BJ (cell line): ENCODE measurements at regions not wholly inside any gene's neighbourhood (a gene's known extent, or its start where the extent isn't known, plus 50 kb on each side); places are given as distances from the start of the nearest gene placed in this dataset.

Experiments used
- CTCF ChIA-PET: fragments of 350-600 bp; formaldehyde crosslinking; extraction: SDS; loops from one replicate; lab custom pipeline; 2021; ENCODE audit warnings: antibody characterized with exemption, inconsistent platforms; lab: Yijun Ruan, JAX
- POLR2A ChIA-PET: fragments of 300-600 bp; sonication (Branson Sonifier 250); formaldehyde crosslinking; extraction: SDS; loops from one replicate; lab custom pipeline; 2021; ENCODE audit warnings: antibody characterized with exemption; lab: Charles Lee
- DNase-seq: peaks from one replicate; pipeline ENCODE4 v3.0.0-alpha.2; 2011; ENCODE audit warnings: low read depth
- H3K27me3 ChIP-seq: 2 replicates; pipeline ENCODE4 v1.6.0; 2011; ENCODE audit warnings: low read length; ENCODE audit not compliant: control insufficient read depth, insufficient read depth
- H3K36me3 ChIP-seq: 2 replicates; pipeline ENCODE4 v1.5.1; 2011; ENCODE audit warnings: low read length; ENCODE audit not compliant: control insufficient read depth, insufficient read depth
- H3K4me3 ChIP-seq: 2 replicates; pipeline ENCODE4 v1.5.1; 2011; ENCODE audit warnings: low read depth, mild to moderate bottlenecking, control low read depth, low read length
- TF ChIP-seq, protein P1 (sequence below): IDR thresholded peaks from 2 replicates; pipeline ENCODE4 v1.5.1; 2011; ENCODE audit warnings: low read depth, mild to moderate bottlenecking, control low read depth, inconsistent platforms, low read length, moderate library complexity; ENCODE audit not compliant: insufficient read depth

DNA sequence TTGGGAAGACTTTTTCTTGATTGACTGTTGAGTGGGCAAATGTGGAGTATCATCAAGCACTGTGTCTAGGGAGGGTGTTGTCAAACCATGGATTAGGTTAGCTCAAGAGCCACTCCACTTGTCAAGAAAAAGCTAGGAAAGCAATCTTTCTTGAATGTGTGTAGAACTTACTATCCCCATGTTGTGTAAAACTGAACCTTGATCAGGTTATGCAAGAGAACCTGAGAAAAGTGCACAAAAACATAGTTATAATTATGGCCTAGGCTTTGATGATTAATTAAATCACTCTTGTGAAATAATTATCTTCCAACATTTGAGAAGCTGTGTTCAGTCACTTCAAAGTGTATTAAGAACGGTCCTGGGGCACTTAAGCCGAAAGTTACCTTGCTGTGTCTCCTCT, 238.2 kb upstream of the OBI1 start:
- no peak for DNase-seq
- TF ChIP-seq, protein P1, sequence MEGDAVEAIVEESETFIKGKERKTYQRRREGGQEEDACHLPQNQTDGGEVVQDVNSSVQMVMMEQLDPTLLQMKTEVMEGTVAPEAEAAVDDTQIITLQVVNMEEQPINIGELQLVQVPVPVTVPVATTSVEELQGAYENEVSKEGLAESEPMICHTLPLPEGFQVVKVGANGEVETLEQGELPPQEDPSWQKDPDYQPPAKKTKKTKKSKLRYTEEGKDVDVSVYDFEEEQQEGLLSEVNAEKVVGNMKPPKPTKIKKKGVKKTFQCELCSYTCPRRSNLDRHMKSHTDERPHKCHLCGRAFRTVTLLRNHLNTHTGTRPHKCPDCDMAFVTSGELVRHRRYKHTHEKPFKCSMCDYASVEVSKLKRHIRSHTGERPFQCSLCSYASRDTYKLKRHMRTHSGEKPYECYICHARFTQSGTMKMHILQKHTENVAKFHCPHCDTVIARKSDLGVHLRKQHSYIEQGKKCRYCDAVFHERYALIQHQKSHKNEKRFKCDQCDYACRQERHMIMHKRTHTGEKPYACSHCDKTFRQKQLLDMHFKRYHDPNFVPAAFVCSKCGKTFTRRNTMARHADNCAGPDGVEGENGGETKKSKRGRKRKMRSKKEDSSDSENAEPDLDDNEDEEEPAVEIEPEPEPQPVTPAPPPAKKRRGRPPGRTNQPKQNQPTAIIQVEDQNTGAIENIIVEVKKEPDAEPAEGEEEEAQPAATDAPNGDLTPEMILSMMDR: no peak
- Histone ChIP-seq H3K4me3 (no peak overlapping the region), H3K36me3 (no peaks in the 10 kb centered on the region), H3K27me3 (no peaks in the 10 kb centered on the region)
- POLR2A ChIA-PET: no interaction called here
- CTCF ChIA-PET: no interaction called here

DNA sequence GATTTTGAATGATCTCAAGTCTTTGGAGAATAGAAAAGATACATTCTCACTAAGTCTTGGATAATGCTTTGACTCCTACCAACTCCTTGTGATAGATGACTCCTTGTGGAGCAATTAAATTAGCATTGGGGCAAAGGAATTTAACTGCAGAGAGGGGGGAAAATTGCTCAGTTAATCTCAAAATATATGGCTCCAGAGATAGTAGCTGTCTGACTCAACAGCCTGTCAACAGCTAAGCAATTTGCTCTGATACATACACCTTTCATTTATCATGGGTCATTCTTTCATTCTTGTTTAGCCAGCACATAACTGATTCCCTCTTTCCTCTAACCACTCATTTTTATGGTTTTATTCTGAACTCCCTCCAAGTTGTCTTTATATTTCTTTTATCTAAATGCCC, 225.6 kb upstream of the OBI1 start:
- POLR2A ChIA-PET: no interaction called here
- no peaks in the 10 kb centered on the region for H3K27me3 ChIP-seq
- H3K4me3 ChIP-seq: no peak overlapping the region
- TF ChIP-seq, protein P1: no peak
- CTCF ChIA-PET: no interaction called here
- no peaks in the 10 kb centered on the region for H3K36me3 ChIP-seq
- DNase-seq: no peak

DNA sequence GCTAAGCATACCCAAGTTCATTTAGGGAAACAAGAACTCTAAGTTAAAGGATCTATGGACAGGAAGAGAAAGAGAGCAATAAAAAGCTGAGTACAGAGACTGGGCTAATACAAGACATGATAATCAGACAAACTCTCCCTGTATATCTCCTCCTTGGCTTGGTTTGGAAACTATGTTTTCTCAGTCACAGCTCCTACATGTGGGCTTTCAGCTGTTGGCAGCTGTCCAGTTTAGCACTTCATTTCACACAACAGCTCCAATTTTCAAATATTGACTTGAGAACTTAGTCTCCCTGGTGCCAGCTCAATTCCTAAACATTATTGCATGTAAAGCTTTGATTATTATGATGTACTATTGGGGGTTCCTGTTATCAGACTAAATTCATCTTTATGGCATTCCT, 222.8 kb upstream of the OBI1 start:
- no peak overlapping the region for H3K4me3 ChIP-seq
- DNase-seq: no peak
- ChIA-PET CTCF (no interaction called here), POLR2A (no interaction called here)
- no peaks in the 10 kb centered on the region for H3K36me3 ChIP-seq
- no peaks in the 10 kb centered on the region for H3K27me3 ChIP-seq
- TF ChIP-seq, protein P1: no peak

DNA sequence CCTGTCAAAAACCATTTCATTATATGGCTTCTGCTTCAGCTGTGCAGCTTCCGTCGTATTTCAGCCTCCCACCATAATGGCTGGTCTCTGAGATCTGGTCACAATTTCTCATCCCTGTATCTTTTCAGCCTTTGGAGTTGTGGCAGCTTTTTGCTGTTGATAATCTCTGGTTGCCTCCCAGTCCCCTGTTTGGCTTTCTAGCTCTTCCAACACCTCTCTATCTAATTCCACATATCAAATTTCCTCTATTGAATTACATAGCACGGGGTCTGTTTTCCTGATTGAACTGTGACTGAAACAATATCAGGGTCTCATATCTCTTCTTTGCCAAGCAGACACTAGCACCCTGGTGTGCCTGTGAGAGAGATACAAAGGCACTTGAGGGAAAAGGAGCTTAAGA, 222.1 kb upstream of the OBI1 start:
- no peak for DNase-seq
- H3K36me3 ChIP-seq: no peaks in the 10 kb centered on the region
- ChIA-PET POLR2A (no interaction called here), CTCF (no interaction called here)
- H3K4me3 ChIP-seq: no peak overlapping the region
- TF ChIP-seq, protein P1: no peak
- no peaks in the 10 kb centered on the region for H3K27me3 ChIP-seq

DNA sequence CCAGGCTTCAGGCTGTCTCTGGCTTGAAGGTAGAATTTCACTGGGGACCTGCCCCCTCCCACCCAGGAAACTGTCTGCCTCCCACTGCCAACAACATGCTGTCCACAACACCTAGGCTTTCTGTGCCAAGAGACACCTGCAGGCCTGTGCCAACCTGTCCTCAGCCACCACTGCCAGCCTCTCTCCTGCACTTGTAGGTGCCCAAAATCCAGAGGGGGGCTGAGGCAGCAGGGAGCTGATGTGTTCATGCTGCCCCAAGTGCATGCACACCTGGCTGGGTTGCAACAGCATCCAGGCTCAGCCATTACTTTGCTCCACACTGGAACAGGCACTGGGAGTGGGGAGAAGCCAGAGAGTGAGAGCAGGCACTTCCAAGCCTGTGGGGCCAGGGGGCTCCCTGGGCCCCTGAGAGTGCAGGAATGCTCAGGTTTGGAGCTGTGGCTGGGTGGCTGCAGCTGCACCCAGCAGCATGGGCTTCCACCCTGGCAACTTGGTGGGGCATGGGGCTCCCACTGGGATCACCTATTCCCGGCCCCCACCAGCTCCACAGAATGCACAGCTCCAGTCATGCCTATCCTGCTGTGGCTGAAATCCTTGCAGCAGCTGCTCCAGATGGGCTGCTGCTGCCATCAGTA, 218.1 kb upstream of the OBI1 start:
- H3K27me3 ChIP-seq: no peaks in the 10 kb centered on the region
- H3K36me3 ChIP-seq: no peaks in the 10 kb centered on the region
- H3K4me3 ChIP-seq: no peak overlapping the region
- ChIA-PET CTCF (no interaction called here), POLR2A (no interaction called here)
- TF ChIP-seq, protein P1: no peak
- no peak for DNase-seq
